ENCODE measurements at regions not wholly inside any gene's neighbourhood (a gene's known extent, or its start where the extent isn't known, plus 50 kb on each side); places are given as distances from the start of the nearest gene placed in this dataset.
"Not testable (repeated sequence)": the region's sequence is repeated elsewhere in the genome, so short reads cannot be mapped to it uniquely, and the experiment has no call there.

DNA sequence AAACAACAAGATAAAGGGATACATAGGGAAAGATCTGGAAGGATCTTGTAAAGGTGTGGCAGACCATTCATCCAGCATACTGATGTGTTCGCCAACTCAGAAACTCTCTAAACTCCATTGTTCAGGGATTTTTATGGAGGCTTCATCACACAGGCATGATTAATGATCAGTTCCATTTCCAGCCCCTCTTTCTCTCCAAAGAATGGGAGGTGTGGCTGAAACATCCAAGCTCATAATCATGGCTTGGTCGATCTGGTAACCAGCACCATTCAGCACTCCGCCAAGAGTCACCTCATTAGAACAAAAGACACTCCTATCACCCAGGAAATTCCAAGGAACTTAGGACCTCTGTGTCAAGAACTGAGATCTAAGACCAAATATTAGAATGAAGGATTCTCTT is 180.6 kb upstream of the RNPC3 start:
- DNase-seq = no peak

DNA sequence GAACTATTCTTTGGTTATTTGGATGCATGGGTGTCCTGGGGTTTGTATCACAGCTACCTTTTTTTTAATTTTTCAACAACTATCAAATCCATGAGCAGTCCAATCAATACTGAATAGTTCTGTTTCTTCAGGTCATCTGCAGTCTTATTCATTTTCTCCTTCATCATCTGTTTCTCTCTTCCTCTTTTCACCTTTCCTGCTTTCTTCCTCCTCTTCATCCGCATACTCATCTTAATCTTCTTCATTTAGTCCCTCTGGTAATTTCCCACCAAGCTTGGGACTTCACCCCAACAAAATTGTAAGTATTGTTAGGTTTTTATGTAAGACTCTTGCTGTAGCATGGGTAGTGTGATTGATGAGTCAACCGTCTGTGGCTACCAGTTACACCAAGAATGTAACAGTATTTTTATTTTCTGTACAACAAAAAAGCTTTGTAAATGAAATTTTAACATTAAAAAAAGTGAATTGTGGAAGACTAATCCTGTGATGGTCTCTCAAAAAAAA is 184.1 kb upstream of the RNPC3 start:
- DNase-seq = no peak

DNA sequence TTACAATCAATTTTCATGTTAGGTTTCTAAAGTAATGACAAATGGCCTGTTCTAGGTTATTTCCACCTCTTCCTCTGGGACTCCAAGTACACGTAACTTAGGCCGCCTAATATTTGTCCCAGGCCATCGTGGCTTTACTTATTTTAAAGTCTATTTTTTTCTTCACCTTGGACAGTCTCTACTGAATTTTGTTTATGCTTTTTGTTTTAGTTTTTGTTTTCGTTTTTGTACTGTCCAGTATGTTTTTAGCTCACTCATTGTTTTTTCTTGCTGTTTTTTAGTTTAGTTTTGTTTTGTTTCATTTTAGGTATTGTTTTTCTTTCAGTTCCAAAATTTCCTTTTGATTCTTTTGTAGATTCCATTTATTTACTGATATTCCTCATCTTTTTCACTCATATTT is 187.7 kb upstream of the RNPC3 start:
- DNase-seq = no peak

DNA sequence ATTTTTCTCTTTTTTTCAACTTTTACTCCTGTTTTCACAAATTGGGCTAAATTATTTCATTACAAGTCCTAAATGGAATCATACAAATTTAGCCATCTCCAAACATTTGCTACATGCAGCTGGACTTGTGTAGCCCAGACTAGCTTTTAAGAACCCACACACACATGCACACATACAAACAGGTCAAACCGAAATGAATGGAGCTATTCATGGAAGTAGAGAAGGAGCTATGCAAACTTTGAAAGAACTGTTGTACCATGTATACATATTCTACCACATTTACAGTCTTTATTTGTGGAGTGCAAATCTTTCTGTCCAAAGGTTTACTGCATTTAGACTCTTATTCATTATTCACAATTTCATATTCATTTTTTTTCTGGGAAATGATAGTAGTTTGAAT is 189.1 kb upstream of the RNPC3 start:
- DNase-seq = no peak

DNA sequence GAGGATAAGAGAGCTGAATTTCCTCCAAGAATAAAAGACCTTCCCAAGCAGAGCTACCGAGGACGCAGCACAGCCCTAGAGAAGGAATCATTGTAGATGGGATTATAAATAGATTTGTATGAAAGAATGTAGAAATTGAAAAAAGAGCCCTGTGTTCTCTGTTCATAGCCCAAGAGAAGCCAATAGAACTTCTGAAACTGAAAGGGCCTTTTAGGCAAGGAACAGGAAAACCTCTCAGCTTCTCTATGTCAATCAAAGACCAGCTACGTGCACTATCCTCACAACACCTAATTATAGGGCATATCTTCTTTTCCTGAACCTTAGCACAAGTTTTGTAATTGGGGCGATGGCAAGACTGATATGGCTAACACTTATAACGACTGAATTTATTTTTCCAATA is 192.4 kb upstream of the RNPC3 start:
- no peak for DNase-seq

DNA sequence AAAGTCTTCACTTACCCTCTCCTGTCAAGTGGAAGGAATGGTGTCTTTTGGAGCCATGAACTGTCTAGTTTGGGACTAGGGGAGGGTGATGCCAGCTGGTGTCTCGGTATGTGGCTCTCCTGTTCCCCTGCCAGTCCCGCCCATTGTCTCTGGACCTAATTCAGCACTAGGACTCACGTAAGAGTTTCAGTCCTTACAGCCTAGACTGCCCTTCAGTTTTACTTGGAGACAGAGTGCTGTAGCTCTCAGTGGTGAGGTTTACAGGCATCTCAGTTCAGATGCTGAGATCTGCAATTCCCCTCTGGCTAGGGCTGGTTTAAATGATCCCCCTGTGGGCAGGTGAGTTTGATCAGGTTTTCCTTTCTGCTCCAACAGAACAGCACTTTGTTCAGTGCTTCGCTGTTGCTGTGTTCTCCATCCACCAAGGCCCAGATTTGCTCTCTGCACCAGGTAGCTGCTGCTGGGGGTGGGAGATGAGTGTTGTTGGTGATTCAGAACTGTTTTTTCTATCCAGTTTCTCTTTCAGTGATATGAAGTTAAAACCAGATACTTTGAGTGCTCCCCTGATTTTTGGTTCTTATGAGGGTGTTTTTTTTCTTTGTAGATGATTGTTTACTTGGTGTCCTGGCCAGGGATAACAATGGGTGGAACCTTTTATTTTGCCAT is 198.3 kb upstream of the RNPC3 start:
- no peak for DNase-seq

DNA sequence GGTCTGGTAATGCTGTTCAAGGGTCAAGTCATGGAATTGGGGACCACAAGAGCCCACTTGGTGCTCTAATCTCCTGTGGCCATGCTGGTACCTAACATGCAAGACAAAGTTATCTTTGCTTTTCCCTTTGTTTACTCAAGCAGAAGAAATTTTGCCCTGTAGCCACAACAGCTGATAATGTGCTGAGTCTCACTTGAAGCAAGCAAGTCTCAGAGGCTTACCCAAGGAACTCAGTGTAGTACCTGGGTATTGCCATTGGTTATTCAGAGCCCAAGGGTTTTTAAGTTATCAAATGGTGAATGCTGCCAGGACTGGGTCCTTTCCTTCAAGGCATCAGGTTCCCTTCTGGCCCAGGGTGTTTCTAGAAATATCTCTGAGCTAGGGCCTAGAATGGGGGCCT is 198.9 kb upstream of the RNPC3 start:
- no peak for DNase-seq

DNA sequence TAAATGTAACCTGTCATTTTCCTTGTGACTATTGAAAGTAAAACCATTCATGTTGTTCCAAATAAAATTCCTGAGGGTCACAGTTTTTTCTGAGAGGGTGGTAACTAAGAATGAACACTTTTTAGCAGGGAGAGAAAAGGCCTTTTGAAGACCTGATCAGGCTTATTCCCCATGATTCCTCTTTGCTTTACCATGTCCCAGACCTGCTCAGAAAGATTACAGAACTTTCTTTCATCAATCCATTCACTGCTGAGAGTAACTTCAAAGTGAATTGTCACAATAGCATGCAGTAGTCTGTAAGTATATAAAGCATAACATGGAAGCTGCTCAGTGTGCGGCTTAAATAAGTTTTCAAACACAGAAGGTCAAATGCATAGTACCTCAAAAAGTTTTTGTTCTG is 201.5 kb upstream of the COL11A1 start:
- no peak for DNase-seq

DNA sequence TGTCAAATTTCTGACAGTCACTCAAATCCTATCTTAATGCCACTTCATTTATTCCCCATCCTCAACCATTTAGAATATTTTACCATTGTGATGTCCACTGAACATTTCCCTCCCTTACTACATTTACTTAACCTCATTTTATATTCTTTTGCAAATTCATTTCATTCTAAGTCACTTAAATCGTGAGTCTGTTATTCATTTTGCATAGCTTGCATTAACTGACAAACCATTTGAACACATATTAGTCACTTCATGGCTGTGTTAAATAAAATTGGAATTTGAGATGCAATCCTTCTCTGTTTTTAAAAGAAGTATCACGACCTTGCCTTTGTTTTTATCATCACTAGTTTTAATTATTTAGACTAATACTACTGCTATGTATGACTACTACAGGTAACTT is 199.4 kb upstream of the COL11A1 start:
- DNase-seq = no peak

DNA sequence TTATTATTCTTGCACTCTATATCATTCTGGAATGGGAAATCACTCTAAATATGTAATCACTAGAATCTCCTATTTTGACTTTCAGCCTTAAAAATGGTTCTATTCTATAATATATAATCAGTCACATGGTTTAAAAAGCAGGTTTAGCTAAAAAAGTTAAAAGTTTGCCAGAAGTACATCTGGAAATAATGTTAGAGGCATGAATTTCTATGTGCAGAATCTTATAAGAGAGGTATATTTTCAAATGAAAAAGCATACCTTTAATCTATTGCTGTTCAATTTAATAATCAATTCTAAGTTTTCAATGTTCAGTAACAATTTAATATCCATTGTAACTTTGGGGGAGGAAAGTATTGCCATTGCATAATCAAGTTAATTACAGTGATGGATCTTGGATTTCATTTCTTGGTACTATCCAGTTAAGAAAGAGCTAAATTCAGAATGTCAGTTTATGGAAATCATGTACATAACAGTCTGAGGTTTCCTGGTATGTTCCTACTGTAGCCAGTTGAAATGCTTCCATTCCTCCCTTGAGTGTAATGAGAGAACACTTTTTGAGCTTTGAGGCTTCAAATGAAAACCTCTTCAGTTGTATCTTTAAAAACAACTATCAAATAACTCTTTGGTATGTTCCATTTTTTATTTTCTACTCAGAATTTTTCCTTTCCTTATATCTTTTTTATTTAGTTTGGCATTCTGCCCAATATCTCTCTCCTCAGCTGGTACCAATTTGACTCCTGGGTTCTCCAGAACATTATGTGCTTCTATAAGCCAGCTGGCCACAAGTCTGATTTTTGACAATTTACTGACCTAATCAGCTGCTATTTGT is 175.7 kb upstream of the COL11A1 start:
- peak; percentile 30 for DNase-seq

DNA sequence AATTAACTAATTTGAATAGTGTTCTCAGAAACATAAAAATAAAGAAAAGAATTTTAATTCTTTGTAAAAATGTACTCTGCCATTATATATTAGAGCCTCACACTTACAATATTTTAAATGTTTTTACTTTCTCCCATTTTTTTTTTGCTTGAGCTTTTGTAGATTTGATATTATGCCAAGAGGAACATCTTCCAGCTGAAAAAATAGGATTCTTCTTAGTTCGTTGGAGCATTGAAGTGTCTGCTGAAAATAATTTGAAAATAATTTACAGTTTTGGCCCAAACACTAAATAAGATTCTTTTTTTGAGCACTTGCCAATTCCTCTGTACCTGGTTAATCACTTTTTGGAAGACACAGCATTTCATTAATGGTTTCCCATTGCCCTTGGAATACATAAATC is 175.0 kb upstream of the COL11A1 start:
- DNase-seq = no peak

DNA sequence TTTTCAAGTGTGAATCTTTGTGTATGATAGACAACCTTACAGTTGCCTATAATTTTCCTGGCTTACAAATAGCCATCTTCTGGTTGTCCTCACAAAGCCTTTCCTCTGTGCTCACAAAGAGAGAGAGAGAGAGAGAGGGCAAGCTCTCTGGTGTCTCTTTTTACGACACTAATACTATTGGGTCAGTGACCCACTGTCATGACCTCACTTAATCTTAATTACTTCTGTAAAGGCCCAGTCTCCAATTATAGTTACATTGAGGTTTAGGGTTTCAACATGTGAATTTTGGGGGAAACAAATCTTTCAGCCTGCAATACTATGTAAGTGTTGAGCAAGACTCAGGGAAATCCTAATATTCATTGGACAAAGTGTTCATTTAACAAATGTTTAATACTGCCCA is 167.4 kb upstream of the COL11A1 start:
- no peak for DNase-seq

DNA sequence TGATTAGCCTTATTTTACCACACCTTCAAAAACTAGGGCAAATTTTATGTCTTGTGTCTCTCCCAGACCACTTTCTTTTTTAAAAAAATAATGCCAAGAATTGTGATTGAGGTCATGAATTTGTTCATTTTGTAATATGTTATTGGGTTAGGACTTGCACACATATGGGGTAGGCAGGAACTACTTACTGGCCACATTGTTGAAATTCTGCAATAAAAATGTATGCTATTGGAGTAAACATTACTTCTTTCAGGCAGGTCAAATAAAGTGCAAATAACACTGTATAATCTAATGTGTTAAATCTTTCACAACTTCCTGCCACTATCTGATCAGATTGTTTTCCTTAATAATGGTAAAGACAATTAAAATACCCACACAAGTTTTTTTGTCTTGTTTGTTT is 166.6 kb upstream of the COL11A1 start:
- no peak for DNase-seq

DNA sequence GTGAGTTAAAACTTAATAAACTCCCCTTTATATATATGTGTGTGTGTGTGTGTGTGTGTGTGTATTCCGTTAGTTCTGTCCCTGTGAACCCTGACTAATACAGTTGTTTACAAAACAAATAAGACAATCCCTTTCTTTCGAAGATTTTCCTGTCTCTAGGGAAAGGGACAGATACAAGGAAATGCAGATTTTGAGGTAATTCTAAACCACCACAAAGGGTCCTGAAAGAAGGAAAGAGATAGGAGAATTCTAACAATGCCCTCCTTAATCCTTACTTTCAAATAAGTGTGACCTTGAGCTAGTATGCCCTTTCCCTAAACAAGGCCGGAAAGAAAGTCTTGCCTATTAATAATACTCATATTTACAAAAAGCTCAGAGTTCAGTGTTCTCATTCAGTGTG is 164.8 kb upstream of the COL11A1 start:
- no peak for DNase-seq

DNA sequence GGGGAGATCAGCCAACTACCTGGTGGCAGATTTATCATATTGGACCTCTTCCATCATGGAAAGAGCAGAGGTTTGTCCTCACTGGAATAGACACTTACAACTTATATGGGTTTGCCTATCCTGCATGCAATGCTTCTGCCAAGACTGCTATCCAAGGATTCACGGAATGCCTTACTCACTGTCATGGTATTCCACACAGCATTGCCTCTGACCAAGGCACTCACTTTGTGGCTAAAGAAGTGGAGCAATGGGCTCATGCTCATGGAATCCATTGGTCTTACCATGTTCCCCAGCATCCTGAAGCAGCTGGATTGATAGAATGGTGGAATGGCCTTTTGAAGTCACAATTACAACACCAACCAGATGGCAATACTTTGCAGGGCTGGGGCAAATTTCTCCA is 163.1 kb upstream of the COL11A1 start:
- not testable (repeated sequence) for DNase-seq

DNA sequence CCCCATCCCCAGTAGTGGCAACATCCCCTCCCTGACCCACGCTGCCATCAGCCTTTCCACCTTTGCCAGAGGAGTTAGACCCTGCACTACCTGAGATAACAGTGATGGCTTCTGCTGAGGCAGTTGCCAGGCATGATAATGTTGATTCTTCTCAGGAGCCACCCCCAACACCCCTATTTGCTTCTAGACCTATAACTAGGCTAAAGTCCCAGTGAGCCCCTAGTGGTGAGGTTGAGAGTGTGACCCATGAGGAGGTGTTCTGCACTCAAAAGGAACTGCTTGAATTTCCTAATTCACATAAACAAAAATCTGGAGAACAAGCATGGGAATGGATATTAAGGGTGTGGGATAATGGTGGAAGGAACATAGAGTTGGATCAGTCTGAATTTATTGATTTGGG is 159.6 kb upstream of the COL11A1 start:
- DNase-seq = no peak

DNA sequence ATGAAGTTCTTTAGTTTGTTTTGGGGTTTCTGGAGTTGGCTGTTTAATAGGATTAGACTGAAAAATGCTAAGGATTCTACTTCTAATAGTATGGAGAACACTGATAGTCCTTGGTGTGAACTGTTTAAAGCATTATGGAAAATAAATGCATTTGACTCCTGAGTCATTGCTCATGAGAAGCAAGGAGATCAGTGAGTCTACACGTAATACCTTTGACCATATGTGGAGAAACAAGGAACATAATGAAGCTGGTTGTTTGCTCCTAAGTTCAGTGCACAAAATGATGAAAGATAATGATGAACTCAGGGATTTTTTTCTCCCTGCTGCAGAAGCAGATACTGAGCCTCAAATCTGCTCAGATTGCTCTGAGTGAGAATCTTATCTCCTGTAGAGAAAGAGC is 158.9 kb upstream of the COL11A1 start:
- no peak for DNase-seq

DNA sequence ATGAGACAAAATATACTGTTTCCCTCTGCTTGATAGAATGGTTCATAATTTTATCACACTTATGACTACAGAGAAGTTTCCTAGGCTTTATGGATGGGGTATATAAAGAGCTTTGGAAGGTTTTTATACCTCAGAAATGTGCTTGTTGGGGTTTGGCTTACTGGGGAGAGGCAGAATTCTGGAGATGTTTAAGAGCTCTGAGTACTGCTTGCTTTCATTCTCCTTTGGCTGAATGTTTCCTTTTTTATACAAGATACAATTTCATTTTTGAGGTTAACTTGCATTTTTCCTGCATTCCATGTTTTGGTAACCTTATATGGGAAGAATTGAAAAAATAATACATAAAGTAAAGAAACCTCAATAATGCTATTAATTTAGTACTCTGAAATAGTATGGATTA is 157.7 kb upstream of the COL11A1 start:
- no peak for DNase-seq

DNA sequence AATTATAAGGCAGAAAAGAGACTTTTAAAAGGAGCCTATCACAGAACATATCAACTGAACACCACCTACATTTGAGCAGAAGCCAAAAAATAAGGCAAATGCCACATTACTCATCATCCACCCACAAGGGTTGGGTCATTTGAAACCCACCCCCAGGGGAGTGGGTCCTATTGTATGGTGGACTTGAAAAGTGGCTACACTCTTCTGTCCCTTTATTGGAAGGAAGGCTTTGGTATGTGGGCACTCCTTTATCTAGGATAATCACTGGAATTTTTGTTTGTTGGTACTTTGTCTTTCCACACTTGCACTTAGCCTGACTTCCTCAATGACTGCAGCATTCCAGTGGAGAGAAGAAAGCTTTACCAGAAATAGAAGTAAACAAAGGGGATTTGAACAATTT is 157.2 kb upstream of the COL11A1 start:
- DNase-seq = no peak

DNA sequence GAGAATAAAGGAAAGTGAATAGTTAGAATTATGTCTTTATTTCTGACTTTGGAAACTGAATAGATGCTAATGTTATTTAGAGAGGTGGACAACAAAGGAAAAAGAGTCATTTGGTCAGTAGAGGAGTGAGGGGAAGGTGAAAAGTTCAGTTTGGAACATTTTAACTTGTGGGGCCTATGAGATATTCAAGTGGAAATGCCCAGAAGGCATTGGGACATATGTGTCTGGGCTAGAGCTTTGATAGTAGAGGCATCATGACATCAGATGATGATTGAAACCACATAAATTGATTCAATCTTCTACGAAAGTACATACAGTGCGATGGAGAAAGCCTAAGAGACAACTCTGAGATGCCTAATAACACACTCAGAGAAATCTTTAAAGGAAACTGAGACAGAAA is 151.7 kb upstream of the COL11A1 start:
- DNase-seq = no peak

DNA sequence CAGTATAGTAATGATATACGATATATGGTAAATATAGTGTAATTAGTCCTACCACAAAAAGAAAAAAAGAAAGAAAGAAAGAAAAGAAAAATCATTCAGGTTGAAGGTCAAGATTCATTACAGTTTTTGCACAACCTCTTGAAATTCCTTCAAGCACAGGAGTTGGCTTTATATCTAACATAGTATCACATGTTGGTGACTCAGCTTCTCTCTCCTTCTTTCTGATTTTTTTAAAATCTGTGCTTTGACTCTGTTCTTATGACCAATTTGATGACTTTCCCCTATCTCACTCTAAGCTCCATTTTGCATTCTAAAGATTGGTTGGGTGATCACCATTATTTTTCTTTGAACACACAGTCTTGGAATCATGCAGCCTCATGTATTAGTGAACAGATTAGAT is 148.2 kb upstream of the COL11A1 start:
- DNase-seq = no peak

DNA sequence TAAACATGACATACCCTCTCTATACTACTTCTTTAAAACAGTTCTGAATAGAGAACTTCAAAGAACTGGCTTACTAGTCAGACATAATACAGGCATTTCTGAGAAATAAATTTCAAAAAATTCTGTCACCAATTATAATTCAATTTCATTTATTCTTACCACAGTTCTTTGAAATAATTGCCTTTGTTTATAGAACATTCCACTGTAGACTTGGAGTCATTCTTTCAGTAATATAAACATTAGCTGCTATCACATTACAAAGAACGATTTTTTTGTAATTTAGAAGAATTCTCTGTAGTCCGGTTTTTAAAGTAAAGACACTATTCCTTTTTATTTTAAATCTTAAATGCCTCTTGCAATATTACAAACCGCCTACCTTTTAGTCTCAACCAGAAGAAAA is 146.4 kb upstream of the COL11A1 start:
- DNase-seq = no peak

DNA sequence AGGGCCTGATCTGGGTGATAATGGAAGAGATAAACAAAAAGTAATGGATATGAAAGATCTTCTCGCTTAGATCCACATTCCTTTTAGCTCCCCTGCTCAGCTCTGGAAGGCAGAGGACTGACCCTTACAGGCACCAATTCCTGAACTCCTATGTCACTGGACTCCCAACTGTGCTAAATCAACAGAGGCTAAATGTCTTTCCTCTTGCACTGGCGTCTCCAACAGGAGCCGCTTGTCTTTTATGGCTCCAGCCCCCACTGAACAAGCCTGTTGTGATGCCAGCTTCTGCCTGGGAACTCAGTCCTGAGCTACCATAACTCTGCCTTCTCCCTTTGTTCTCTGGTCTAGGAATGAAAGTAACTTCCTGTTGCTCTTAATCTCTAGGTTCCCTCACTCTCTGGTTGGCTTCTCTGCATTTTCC is 142.1 kb upstream of the COL11A1 start:
- DNase-seq = no peak

DNA sequence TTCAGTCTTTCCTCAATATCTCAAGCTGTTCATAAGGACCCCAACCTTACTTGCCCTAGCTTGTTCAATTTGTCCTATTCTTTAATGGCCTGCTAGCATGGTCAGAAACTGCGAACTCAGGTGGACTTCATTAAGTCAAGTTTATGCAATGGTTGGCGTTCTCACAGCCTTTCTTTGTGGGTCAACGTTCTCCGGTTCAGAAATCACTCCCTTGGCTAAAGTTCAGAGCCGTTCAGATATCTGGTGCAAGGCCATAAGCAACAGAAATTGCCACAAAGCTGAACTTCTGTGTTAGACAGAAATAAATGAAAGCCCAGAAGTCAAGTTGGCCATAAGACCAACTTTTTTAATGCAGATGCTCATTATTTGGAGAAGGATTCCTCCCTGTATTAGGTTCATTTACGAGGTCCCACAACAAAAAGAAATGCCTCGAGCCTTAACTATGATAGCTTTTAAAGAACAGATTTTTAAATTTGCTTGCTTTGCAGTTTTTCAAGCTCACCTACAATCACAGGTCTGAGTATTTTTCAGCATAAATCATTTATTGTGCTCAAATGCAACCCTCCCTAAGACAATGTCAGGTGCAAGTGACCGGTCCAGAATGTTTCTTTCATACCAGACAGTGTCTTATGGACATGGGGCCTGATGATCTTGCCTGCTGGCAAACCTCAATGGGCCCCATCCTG is 140.2 kb upstream of the COL11A1 start:
- no peak for DNase-seq
